ENCODE measurements at regions not wholly inside any gene's neighbourhood (a gene's known extent, or its start where the extent isn't known, plus 50 kb on each side); places are given as distances from the start of the nearest gene placed in this dataset.
"Not testable (repeated sequence)": the region's sequence is repeated elsewhere in the genome, so short reads cannot be mapped to it uniquely, and the experiment has no call there.

DNA sequence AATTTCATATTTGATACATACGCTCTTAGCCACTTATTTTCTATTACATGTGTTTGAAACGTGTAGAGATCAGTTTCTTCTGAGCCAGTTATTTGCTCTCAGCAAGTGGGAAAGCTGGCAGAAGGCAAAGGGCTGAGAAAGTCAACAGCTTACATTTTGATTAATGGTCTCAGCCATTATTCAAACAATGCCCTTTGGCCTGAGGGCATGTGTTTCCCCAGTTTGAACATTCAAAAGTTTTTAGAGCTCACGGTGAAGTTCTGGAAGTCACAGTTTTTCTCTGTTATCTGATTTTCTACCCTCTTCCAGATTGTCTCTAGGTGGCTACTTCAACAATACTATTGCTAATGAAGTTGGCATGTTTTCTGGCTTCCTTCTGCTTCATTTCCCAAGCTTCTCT lies 591.8 kb upstream of the CPEB2 start:
- TF ChIP-seq, protein P1, sequence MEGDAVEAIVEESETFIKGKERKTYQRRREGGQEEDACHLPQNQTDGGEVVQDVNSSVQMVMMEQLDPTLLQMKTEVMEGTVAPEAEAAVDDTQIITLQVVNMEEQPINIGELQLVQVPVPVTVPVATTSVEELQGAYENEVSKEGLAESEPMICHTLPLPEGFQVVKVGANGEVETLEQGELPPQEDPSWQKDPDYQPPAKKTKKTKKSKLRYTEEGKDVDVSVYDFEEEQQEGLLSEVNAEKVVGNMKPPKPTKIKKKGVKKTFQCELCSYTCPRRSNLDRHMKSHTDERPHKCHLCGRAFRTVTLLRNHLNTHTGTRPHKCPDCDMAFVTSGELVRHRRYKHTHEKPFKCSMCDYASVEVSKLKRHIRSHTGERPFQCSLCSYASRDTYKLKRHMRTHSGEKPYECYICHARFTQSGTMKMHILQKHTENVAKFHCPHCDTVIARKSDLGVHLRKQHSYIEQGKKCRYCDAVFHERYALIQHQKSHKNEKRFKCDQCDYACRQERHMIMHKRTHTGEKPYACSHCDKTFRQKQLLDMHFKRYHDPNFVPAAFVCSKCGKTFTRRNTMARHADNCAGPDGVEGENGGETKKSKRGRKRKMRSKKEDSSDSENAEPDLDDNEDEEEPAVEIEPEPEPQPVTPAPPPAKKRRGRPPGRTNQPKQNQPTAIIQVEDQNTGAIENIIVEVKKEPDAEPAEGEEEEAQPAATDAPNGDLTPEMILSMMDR (IDR thresholded peaks at IDR 0.05; ENCODE audit: extremely low read depth, missing control alignments) = no peak
- no peak for DNase-seq (ENCODE audit: low spot score)

DNA sequence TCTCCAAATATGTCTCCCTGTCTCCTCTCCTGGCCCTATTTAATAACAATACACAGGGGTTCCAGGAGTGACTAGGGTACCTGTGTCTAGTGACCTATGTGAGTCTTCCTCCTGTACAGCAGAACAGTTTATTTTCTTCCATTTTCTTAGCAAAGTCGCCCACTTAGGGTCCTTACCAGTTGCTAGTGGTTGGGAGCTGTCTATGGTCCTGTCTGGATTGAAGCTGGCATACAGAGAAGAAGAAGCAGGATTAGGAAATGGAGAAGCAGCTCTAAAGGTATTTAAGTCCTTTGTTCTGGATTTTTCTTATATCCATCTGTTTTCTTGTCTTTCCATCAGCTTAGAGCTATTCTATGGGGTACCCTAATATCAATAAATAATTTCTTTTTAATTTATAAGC lies 587.1 kb upstream of the CPEB2 start:
- TF ChIP-seq, protein P1 (IDR thresholded peaks at IDR 0.05; ENCODE audit: extremely low read depth, missing control alignments) = no peak
- DNase-seq (ENCODE audit: low spot score) = no peak

DNA sequence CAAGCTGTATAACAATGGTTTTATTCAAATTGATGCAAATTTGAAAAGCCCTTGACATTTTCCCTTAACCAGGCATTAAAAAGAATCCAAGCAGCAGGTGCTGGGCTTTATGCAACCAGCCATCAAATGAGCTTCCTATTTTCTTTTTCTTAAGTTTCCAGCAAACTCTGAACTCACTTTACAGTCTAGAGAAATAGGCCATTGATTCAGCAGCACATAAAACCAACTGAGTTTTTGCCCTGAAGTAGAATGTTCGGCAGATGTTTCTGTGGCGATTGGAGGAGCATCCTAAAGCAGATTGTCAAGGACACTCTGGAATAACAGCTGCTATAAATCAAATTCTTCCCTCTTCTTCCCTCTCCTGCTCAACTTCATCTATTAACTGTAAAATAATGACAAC lies 582.8 kb upstream of the CPEB2 start:
- TF ChIP-seq, protein P1 (IDR thresholded peaks at IDR 0.05; ENCODE audit: extremely low read depth, missing control alignments) = no peak
- no peak for DNase-seq (ENCODE audit: low spot score)

DNA sequence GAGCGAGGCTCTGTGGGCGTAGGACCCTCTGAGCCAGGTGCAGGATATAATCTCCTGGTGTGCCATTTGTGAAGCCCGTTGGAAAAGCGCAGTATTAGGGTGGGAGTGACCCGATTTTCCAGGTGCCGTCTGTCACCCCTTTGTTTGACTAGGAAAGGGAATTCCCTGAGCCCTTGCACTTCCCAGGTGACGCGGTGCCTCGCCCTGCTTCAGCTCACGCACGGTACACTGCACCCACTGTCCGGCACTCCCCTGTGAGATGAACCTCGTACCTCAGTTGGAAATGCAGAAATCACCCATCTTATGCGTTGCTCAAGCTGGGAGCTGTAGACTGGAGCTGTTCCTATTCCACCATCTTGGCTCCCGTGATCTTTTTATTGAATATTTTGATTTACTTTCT lies 576.0 kb upstream of the CPEB2 start:
- DNase-seq (ENCODE audit: low spot score) = not testable (repeated sequence)

DNA sequence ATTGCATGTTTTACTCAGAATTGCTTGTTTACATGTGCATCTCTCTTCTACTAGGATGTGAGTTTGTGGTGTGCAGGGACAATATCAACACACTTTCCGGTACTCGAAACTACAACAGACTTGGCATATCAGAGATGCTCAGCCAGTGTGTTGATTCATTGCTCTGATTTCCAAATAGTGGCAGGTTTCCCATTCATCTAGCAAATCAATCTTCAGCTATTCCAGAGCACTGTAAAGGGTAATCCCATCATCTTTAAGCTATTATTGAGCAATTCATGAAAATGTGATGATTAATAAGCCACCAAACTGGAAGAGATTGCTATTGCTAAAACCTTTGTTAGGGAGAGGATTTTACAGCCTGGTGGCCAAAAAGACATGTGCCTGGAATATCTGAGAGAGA lies 574.2 kb upstream of the CPEB2 start:
- TF ChIP-seq, protein P1 (IDR thresholded peaks at IDR 0.05; ENCODE audit: extremely low read depth, missing control alignments) = no peak
- DNase-seq (ENCODE audit: low spot score) = no peak

DNA sequence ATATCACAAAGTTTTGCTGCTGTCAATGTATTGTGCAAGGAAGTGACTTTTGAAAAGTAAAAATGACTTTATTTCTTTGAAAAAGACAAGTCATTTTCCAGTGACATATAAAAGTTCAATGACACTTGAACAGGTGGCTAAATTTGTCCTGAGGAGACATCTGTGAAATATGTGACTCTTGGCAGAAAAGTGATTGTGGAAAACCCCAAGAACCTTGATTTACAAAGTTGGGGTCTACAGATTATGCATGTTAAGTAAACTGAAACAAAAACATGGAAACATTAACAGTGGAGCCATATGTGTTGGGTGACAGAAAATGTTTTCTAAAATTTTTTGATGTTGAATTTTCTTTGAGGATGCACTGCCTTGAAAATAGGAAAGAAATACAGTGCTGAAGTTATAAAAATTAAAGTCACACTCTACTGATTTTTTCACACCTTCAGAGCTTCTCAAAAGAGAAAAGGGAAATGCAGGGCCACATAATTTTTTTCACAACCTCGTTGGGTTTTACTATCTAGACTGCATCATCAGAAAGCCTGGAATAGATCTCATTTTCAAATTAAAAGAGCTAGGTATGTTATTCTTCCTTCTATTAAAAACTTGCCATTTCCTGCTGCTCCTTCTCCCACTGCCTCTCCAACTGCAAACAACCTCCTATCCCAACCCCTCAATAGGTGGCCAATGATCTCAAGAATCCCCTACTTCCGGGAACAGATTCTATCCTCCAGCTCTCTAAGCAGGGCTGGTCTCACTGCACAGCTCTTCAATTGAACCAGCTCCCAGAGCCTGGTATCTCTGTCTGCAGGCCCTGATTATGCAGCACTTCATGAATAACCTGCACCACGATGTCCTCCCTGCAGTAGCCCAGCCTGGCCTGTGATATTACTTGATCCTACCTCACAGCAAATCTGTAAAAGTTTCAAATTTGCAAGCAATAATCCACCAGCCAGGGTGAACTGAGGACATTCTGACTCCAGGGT lies 570.8 kb upstream of the CPEB2 start:
- DNase-seq (ENCODE audit: low spot score) = no peak
- TF ChIP-seq, protein P1 (IDR thresholded peaks at IDR 0.05; ENCODE audit: extremely low read depth, missing control alignments) = no peak

DNA sequence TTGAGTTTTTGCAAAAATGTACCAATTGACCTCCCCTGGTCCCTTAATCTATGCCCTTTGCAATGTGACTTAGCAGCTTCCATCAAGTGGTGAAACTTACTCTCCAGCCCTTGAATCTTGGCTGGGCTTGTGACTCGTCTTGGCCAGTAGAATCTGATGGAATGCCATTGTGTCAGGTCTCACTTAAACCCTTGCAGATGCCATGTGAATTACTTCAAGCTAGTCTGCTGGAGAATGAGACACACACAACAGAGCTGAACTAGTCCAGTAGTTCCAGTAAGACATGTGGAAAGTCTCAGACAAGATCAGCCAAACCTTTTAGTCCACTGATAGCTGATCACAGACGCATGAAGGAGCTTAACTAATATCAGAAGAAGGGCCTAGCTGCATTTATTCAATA lies 567.8 kb upstream of the CPEB2 start:
- no peak for DNase-seq (ENCODE audit: low spot score)
- TF ChIP-seq, protein P1 (IDR thresholded peaks at IDR 0.05; ENCODE audit: extremely low read depth, missing control alignments) = no peak

DNA sequence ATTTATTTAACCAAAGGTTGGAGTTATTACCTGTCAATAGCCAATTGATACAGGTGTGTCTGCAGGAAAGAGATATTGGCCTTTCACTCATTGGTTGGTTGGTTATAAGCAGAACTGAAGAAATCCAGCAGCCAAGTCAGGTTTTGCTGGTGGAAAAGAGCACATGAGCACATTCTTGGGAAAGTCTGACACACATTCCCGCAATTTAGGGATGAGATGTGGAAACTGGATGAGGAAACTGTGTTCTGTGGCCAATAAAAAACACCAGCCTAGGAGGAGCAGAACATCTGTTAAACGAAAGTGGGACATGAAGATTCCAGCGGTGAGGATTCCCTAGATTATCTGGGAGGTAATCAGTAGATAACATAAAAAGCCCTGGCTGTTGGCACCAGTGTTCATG lies 567.4 kb upstream of the CPEB2 start:
- TF ChIP-seq, protein P1 (IDR thresholded peaks at IDR 0.05; ENCODE audit: extremely low read depth, missing control alignments) = no peak
- no peak for DNase-seq (ENCODE audit: low spot score)

All from GM20000 (cell line).